ENCODE measurements at regions not wholly inside any gene's neighbourhood (a gene's known extent, or its start where the extent isn't known, plus 50 kb on each side); places are given as distances from the start of the nearest gene placed in this dataset.

GRCh38 chr14:55965851-55966250 lies 152.4 kb upstream of the PELI2 start:
- TF ChIP-seq CTCF (conservative IDR thresholded peaks at IDR 0.05 in 1 of 2, IDR thresholded peaks at IDR 0.05 in 1 of 2; ENCODE audit: low read depth in 1 of 2, low read length in 2 of 2), result no peak
- TF ChIP-seq EZH2 (IDR thresholded peaks at IDR 0.05; ENCODE audit: low read length, missing control alignments), result no peak
